ENCODE measurements at regions not wholly inside any gene's neighbourhood (a gene's known extent, or its start where the extent isn't known, plus 50 kb on each side); places are given as distances from the start of the nearest gene placed in this dataset.

- Mint-ChIP-seq H3K36me3 (no peaks in the 10 kb centered on the region), H3K27ac (no peak overlapping the region), H3K4me3 (no peak overlapping the region), H3K27me3 (peaks cover 1% of the 10 kb centered on the region), H3K9me3 (no peaks in the 10 kb centered on the region), H3K4me1 (no peaks in the 10 kb centered on the region)
These were observed 91.4 kb upstream of the TOP3B start for GRCh38 chr22:22073769-22074561.

GRCh38 chr22:22072169-22072836, 89.7 kb upstream of the TOP3B start:
- Mint-ChIP-seq H3K36me3 (no peaks in the 10 kb centered on the region), H3K27ac (no peak overlapping the region), H3K27me3 (peaks cover 1% of the 10 kb centered on the region), H3K4me3 (no peak overlapping the region), H3K4me1 (no peaks in the 10 kb centered on the region), H3K9me3 (no peaks in the 10 kb centered on the region)

GRCh38 chr22:22071455-22071854, 88.9 kb upstream of the TOP3B start:
- H3K27ac Mint-ChIP-seq = no peak overlapping the region
- H3K27me3 Mint-ChIP-seq = peaks cover 1% of the 10 kb centered on the region

GRCh38 chr22:22070371-22070824, 87.8 kb upstream of the TOP3B start:
- H3K36me3 Mint-ChIP-seq = no peaks in the 10 kb centered on the region
- no peak overlapping the region for H3K4me3 Mint-ChIP-seq
- no peaks in the 10 kb centered on the region for H3K4me1 Mint-ChIP-seq
- no peaks in the 10 kb centered on the region for H3K9me3 Mint-ChIP-seq
- H3K27me3 Mint-ChIP-seq = peaks cover 1% of the 10 kb centered on the region
- no peak overlapping the region for H3K27ac Mint-ChIP-seq

More at GRCh38 chr22:22071455-22071854, 88.9 kb upstream of the TOP3B start:
- Mint-ChIP-seq H3K4me1 (no peaks in the 10 kb centered on the region), H3K9me3 (no peaks in the 10 kb centered on the region), H3K36me3 (no peaks in the 10 kb centered on the region), H3K4me3 (no peak overlapping the region)

- Mint-ChIP-seq H3K27ac (no peak overlapping the region), H3K36me3 (no peaks in the 10 kb centered on the region), H3K9me3 (no peaks in the 10 kb centered on the region), H3K4me3 (no peak overlapping the region), H3K27me3 (no peaks in the 10 kb centered on the region), H3K4me1 (no peaks in the 10 kb centered on the region)
These were observed 87.1 kb upstream of the TOP3B start for GRCh38 chr22:22069450-22070370.

DNA sequence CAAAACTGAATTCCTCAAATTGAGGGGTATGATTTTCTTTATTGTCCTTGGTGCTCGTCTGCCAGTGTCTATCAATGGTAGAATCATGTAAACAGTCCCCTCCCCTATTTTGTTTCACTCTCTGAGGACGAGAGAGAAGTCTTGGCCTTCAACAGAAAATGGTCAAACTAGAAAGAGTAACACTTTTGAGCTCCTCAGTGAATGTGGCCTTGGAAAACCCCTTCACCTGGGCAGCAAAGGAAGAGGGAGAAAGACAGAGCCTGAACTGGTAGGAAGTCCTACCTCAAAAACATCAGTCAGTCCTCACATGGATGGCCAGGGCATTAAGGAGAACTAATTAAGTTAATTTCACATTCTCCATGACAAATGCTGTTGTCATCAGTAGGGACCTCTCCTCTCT, 86.1 kb upstream of the TOP3B start:
- H3K36me3 Mint-ChIP-seq = no peaks in the 10 kb centered on the region
- H3K4me3 Mint-ChIP-seq = no peak overlapping the region
- H3K27ac Mint-ChIP-seq = no peak overlapping the region
- no peaks in the 10 kb centered on the region for H3K27me3 Mint-ChIP-seq
- no peaks in the 10 kb centered on the region for H3K9me3 Mint-ChIP-seq
- no peaks in the 10 kb centered on the region for H3K4me1 Mint-ChIP-seq

- Mint-ChIP-seq H3K27me3 (no peaks in the 10 kb centered on the region), H3K9me3 (no peaks in the 10 kb centered on the region), H3K36me3 (no peaks in the 10 kb centered on the region), H3K4me3 (no peak overlapping the region), H3K27ac (no peak overlapping the region), H3K4me1 (no peaks in the 10 kb centered on the region)
These were observed 85.4 kb upstream of the TOP3B start for GRCh38 chr22:22068025-22068424.

- no peaks in the 10 kb centered on the region for H3K4me1 Mint-ChIP-seq
- H3K27me3 Mint-ChIP-seq = no peaks in the 10 kb centered on the region
- H3K9me3 Mint-ChIP-seq = no peaks in the 10 kb centered on the region
- H3K27ac Mint-ChIP-seq = no peak overlapping the region
- H3K36me3 Mint-ChIP-seq = no peaks in the 10 kb centered on the region
- H3K4me3 Mint-ChIP-seq = no peak overlapping the region
These were observed 84.6 kb upstream of the TOP3B start for GRCh38 chr22:22067192-22067591.

DNA sequence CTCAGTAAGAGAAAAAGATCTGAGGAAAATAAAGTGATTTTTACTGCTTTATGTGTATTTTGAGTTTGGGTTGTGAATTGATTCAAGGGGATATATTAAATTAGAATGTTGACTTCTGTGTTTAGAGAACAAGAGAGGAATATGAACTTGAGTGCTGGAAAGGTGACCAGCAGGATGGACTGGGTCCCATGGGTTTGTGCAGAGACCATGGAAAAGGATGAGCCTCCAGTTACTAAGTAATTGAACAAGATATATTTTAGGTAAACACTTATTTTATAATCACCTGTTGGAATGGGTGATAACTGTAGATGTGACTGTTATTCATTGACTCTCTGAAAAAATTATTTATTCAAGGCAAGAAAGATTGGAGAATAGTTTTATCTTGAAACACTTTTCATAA, 82.0 kb upstream of the TOP3B start:
- H3K4me1 Mint-ChIP-seq = no peaks in the 10 kb centered on the region
- no peaks in the 10 kb centered on the region for H3K36me3 Mint-ChIP-seq
- H3K27ac Mint-ChIP-seq = no peak overlapping the region
- no peaks in the 10 kb centered on the region for H3K9me3 Mint-ChIP-seq
- no peak overlapping the region for H3K4me3 Mint-ChIP-seq
- peaks cover 2% of the 10 kb centered on the region for H3K27me3 Mint-ChIP-seq

GRCh38 chr22:22062306-22062793, 79.8 kb upstream of the TOP3B start:
- Mint-ChIP-seq H3K4me1 (no peaks in the 10 kb centered on the region), H3K36me3 (no peaks in the 10 kb centered on the region), H3K27me3 (peaks cover 4% of the 10 kb centered on the region), H3K4me3 (no peak overlapping the region), H3K27ac (no peak overlapping the region), H3K9me3 (no peaks in the 10 kb centered on the region)

DNA sequence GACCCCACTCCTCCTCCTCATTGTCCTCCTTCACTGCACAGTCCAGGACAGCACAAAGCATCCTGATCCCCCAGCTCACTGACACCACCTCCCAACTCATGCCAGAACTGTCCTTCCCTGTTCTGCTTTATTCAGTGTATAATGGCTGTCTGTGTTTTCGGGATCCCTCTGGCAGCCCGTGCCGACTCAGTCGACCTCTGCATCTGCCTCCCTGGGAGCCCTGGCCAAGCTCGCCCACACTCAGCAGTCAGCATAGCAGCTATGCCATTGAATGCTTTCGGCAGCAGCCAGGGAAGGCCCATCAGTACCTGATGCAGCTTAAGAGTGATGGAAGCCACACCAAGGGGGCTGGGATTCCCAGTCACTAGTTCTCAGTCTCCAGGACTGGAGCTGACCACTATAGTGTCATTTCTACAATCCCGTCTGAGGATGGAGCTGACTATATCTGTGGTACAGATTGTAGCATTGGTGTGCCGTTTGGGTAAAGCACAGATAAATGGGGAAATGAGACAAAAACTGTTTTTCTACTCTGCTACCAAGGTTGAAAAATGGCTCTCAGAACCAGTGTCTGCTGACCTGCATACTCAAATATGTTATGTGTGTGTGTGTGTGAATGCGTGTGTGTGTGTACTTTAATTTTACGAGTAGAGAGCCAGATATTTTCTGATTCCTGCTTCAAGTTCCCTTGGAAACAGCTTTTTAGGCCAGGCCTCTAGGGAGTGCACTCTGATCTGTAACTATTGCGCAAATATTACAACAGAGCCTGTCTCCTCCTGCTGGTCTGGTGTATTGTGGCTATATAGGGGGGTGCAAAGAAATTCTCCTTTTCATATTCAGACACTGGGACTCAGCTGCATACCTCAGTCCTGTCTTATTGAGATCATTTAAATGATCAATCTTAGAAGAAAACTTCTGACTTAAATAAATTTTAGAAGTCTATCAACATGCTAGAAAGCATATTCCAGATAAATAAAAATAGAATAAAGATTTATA, 78.8 kb upstream of the TOP3B start:
- Mint-ChIP-seq H3K27me3 (peaks cover 4% of the 10 kb centered on the region), H3K36me3 (no peaks in the 10 kb centered on the region), H3K9me3 (no peaks in the 10 kb centered on the region), H3K27ac (no peak overlapping the region), H3K4me3 (no peak overlapping the region), H3K4me1 (no peaks in the 10 kb centered on the region)

DNA sequence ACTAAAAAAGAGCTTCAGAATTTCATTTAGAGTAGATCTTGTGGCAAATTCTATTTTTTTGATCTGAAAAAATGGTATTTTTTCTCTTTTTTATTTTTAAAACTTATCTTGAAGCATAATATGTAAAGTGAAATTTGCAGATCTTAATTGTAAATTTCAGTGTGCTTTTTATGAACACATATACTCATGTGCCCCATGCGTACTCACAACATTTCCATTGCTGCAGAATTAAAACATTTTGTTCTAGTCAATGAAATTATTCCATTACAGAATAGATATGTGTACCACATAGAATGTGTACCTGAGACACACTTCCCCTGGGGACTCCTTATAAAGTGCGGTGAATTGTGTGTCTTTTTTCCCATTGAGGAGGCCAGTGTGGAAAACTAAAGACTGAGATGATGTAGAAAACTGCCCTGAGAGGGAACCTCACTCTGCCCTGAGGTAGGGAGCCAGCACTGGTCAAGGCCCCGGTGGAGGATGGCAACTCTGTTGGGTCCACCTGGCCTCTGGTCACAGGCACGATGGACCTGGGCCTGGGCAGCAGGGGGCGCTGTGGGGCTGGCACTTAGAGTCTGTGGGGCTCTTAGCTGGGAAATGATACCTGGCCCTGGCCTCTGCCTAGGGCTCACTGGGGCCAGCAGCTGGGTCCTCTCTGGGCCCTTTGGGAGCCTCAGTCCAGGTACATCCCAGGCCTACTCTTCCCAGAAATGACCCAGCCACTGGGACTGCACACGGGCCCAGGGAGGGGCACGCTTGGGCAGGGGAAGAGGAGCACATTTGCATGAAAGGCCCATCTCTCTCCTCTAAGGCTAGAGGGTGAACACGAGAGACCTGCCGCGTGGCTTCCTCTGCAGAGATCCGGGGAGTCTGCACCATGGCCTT, 77.9 kb upstream of the TOP3B start:
- H3K27ac Mint-ChIP-seq = no peak overlapping the region
- no peaks in the 10 kb centered on the region for H3K36me3 Mint-ChIP-seq
- H3K4me3 Mint-ChIP-seq = no peak overlapping the region
- peaks cover 9% of the 10 kb centered on the region for H3K27me3 Mint-ChIP-seq
- no peaks in the 10 kb centered on the region for H3K4me1 Mint-ChIP-seq
- H3K9me3 Mint-ChIP-seq = no peaks in the 10 kb centered on the region

- Mint-ChIP-seq H3K4me1 (no peaks in the 10 kb centered on the region), H3K4me3 (no peak overlapping the region), H3K27ac (no peak overlapping the region), H3K9me3 (no peaks in the 10 kb centered on the region), H3K27me3 (peaks cover 10% of the 10 kb centered on the region), H3K36me3 (no peaks in the 10 kb centered on the region)
These were observed 76.9 kb upstream of the TOP3B start for GRCh38 chr22:22059291-22060002.

Data from activated naive CD4-positive, alpha-beta T cell treated with anti-CD3 and anti-CD28 coated beads, Interleukin-2, amount 50 U/mL, for 24 hours (primary cell).